ENCODE measurements at regions not wholly inside any gene's neighbourhood (a gene's known extent, or its start where the extent isn't known, plus 50 kb on each side); places are given as distances from the start of the nearest gene placed in this dataset.
"Not testable (repeated sequence)": the region's sequence is repeated elsewhere in the genome, so short reads cannot be mapped to it uniquely, and the experiment has no call there.

DNA sequence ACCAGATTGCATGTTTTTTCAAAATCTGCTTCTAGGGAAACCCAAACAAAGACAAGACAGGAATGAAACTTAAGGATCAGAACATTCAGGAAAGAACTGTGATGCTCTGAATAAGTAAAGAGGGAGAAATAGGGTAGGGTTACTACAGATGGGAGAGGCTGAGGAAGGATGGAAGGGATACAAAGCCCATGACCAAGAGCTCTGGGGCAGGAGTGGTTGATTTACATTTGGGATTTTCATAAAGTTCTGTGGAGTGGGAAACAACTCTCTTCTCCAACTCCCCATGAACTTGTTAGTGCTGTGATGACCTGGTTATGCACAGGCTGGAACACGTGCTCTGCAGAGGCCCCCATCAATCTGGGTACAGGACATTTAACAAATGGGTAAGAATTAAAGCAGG, 216.0 kb upstream of the KLF14 start:
- no peak for DNase-seq

DNA sequence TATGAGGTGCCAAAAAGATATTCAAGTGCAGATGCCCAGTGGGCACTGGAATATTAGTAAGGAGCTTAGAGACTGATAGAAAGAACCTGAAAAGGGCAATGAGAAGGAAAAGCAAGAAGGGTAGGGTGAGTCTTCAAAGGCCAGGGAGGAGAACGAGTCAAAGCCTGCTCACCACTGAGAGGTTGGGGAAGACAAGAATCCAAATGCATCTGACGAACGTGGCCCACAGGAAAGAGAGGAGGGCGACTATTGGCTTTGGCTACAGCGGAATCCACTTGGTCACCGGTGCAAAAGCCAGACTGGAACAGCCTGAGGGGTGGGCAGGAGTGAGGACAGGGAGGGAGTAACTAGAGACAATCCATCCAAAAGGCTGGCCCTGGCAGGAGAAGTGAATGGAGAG, 216.7 kb upstream of the KLF14 start:
- DNase-seq = no peak

DNA sequence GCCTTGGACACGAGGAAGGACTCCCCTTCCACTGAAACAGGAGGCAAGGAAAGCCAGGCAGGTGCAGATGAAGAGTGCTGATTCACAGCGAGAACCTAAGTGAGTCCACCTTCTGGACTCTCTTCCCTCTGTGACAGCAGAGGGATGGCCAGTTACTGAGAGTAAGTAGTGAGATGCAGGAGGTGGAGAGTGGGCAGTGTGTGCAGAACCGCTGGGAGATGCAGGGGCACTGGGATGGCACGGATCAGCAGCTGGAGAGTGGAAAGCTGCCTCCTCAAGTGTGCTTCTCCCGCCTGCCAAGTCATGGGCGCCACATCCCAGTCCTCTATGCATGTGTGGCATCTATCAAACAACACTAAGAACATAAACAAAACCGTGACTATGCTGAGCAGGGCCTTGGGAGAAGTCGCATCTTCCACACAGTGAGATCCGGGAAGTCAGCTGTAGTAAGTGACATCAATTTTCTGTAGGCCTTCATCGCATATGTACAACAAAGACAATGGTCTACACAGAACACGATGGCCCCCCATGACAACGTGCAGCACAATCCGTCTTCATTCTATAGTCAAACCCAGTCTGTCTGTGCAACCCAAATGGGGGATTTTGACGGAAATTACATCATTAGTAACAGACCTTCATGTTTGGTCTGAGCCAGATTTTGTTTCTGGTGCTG, 217.4 kb upstream of the KLF14 start:
- no peak for DNase-seq

DNA sequence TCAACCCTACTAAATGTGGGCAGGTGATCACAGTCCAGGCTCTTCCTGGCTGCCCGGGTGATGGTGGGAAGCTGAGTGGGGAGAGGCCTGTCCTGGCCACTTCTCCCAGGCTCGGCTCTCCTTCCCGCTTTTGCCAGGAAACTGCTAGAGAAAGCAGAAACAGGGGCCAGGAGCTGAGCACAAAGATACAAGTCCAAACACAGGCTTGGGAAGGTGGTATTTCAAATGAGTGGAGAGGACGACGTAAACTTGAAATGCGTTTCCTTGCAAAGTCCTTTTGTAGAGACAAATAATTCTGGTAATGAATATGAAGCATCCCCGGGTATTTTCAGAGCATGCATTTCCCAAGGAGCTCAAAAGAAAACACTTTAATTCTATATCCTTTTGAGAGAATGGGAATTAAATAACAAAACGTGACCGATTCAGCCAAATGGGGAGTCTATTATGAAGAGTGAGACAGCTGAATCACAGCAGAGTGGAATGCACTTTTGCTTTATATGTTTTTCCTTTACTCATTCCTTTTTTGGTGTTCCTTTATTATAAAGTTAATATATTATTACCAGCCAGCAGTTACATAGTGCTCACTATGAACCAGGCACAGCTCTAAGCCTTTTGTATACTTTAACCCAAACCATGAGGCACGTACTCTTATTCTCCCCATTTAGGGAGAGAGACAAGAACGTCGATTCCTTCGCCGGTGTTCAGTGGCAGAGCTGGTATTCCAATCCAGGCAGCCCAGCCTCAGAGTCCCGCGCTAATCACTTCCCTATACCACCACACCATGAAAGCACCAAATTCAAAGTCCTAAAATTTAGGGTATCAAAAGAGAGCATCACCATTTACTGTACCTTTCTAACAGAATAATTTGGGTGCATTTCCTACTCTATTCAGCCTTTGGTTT, 218.2 kb upstream of the KLF14 start:
- DNase-seq = no peak

DNA sequence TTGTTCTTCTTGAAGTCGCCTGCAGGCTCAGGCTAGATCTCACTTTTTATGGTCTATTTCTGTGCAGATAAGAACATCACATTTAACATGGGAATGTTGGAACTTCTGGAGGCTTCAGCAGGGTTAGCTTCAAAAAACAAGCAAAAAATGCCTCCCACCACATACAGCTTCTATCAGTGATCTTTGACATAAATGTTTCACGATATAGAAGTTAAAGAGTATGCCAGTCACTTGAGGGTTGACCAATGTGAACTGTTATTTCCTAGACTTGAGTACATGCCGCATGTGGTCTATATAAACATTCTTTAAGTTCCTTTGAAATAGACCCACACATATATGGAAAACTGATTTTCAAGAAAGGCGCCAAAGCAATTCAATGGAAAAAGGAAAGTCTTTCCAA, 219.2 kb upstream of the KLF14 start:
- DNase-seq = no peak

DNA sequence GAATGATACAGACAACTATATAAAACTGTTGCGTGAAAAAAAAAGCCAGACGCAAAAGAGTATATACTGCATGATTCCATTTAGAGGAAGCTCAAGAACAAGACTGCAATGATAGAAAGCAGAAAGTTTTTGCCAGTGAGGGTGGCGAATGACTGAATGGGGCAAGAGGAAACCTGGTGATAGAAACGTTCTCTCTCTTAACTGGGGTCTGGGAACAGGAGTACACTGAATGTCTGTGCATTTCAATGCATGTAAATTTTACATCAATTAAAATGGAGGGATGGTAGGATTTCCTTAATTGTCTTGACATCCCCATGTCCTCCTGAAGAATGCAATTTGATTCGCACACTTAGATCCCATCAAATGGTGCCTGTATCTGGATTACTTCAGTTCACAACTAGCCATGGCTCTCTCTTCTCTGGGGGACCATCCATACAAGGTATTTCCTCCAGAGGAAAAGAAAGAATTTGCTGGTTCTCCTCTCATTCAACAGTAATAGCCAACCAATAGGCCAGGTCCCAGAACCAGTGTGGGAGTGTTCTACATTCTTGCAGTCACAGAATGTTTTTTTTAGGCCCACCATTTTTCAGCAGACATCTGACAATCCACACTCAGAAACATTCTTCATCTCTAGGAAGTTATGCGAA, 221.0 kb upstream of the KLF14 start:
- DNase-seq = no peak

DNA sequence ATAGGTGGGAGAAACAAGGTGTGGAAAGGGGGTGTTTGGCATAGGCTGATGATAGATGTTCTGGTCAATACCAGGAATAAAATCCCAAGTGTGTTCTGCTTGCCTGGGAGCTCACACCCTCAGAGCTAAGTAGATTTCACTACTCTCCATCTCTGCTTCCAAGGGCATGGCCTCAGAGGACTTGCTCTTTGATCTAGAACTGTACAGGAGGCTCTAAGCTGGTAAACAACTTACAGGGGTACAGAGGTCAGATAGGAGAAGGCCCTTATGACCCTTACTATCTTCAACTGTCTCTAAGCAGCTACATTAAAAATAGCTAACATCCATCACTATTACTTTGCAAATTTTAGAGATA, 221.5 kb upstream of the KLF14 start:
- DNase-seq = no peak

DNA sequence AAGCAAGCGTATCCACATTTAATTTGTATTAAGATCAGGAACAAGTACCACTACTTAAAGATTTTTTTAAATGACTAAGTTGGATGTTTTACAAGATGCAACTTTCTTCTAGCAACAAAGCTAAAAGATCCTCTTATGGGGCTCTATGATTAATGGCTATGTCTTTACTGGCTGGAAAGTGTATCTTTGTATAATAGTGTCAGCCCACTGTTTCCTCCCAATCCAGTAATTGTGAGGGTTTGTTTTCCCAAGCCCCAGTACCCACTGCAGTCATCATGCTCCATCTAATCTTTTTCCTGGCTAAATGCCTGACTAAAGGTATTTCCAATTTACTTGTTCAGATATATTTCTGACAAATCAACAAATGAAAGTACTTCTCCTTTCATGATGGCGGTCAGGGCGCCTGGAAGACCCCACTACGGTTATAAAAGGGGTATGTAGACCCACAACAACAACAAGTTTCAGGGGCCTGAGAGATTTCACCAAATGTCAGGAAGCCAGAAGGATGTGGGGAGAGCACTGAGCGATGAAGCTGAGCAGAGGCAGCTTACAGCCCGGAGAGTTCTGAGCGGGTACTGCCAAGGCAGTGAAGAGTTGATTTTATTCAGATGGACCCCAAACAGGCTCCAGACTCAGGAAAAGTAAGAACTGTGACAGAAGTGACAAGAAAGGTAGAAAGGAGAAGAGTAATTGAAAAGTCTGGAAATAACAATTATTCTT, 222.6 kb upstream of the KLF14 start:
- no peak for DNase-seq

DNA sequence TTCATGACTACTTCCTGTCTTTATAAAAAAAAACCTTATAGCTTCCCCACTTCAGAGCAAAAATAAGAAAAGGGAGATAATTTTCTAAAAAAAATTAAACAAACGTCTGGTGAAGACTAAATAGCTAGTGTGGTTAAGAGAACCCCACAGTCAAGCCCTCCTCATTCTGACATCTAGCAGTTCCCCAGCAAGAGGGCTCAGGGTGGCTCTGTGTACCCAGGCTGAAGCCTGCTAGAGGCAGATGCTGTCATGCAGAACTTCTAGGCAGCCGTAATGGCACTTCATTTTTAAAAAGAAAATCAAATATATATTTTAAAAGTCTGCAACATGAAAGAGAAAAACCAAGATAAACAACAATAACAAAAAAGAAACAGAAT, 223.1 kb upstream of the KLF14 start:
- no peak for DNase-seq

DNA sequence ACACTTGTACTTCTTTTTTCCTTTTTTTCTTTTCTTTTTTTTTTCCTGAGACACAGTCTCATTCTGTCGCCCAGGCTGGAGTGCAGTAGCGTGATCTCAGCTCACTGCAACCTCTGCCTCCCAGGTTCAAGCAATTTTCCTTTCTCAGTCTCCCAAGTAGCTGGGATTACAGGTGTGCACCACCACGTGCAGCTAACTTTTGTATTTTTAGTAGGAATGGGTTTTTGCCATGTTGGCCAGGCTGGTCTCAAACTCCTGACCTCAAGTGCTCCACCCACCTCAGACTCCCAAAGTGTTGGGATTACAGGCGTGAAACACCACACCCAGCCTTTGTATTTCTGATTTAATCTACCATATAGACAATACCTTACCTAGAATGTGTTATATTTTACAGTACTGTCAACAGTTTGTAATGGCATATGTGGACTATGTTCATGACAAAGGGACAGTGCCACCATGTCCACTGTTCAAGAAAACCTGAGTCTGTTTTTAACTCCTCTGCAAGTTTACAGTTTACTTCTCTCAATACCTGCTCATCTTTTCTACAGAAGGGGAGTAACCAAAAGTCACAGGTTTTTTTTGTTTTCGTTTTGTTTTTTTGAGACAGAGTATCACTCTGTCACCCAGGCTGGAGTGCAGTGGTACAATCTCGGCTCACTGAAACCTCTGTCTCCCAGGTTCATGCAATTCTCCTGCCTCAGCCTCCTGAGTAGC, 223.9 kb upstream of the KLF14 start:
- not testable (repeated sequence) for DNase-seq

DNA sequence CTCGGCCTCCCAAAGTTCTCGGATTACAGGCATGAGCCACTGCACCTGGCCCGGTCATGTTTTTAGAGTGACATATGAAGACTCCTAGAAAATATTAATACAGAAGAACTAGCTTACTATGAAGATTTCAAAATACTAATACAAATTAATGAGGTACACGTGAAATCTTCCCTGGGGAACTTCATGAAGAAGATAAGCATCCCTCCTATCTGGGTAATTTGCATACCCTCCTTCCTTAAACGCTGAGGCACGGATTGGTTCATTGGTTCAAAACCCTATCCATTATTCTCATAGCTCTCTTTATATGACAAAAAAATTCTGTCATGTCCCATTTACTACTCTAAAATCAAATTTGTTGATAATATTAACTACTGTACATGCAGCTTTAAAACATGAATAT, 224.8 kb upstream of the KLF14 start:
- DNase-seq = no peak

DNA sequence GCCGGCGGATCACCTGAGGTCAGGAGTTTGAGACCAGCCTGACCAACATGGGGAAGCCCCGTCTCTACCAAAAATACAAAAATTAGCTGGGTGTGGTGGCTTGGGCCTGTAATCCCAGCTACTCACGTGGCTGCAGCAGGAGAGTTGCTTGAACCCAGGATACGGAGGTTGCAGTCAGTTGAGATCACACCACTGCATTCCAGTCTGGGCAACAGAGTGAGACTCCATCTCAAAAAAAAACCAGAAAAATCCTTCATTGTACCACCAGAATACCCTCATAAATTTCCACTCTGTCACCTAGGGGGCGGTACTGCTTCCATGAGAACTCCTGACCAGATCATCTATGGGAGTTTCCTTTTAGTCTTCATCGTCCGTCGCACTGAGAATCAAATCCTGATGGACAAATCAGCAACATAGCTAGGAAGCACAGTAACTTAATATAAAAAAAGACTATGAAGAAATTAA, 225.8 kb upstream of the KLF14 start:
- DNase-seq = no peak

DNA sequence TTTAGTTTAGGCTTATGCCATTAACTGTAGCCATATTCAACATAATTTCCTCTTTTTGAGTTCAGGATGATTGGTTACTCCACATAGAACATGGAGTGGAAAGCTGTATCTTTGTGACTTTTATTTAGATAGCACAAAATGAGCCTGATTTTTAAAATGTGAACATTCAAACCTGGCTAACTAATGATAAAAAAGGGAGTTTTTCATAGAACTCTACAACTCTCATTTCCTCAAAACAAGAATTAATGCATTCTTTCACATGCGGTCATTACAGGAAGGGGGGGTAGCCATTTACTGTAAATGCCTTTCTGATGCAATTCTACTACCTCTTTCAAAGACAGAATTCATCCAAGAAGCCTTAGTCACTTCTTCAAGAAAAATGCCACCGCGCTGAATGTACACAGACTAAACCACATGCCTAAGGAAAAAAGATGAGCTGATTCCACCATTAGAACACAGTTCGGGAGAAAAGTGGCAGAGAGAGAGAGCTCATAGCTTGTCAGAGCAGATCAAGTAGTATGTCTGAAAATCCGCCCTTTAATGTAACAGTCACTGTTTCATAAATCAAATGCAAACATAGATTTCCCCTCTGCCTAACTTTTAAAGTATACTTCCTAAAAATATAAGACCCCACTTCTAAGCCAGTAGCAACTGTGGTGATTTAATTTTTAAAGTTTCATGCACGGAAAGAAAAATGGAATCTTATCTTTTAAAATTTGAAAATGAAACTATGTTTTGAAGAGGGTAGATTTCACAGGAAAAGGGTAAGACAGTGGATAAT, 226.4 kb upstream of the KLF14 start:
- DNase-seq = no peak

DNA sequence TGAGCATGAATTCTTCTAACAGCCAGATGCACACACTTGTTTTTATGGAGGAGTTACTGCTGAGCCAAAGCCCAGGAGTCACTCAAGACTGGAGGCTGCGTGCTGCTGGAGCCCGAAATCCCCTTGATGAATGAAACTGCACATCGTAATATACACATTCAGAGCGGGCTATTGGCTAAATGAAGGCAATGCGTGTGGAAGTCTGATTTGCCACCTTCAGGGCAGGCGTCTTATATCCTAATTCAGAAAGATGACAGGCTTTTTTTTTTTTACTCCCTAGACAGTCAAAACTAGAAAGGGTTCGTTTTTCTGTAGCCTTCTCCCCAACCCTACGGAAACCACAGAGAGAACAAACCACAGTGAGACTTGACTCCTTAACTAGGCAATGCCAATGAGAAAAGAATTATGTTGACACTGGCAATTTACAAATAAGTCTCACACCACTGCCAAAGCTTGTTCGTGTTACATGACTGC, 227.2 kb upstream of the KLF14 start:
- no peak for DNase-seq

DNA sequence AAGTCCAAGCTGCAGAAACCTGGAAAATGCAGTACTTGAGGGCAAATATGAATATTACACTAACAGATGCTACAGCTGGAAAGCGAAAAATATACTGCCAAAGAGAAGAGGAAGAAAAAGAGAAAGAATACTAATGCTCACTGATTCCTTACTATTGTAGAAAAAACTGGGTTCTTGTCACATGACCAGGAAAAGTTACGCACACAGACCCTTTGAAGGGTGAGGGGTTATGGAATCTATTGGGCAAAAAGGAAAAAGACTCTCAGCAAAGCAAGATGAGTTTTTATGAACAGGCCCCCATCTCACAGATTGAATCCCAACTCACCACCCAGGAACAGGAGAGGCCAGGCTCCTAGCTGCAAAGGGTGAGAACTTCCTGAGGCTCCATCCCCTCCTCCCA, 228.1 kb upstream of the KLF14 start:
- DNase-seq = no peak

DNA sequence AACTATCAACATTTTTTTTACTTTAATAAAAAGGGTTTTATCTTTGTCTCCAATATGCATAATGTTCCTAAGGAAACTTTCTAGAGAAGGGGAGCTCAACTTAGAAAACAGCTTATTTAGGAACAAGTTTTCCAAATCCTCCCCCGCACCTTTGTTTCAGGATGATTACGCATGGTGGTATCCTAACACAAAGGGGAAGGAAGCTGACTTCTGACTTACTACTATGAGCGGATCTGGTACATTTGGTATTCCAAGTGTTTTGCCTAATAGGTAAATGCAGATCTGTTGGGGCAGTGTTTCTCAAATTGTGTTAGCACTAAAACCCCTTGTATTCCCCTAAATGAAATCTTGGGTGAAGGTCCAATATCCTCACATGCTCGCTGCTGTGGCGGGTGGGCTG, 229.3 kb upstream of the KLF14 start:
- DNase-seq = no peak

DNA sequence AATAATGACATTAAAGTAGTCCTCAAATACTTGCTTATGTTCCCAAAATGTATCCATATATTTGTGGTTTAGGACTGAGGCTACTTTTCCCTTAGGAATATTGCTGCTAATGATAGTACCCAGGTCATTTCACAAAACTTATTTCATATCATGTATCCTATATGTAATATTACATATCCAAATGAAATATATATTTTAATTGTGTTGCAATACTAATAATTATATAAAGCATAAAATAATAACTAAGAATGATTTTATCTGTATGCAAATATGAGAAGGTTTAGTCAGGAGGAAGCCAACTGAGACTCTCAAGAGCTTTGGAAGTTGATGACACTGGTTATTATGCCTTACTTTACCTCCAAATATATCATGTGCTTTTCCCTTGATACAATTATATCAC, 231.5 kb upstream of the KLF14 start:
- no peak for DNase-seq

DNA sequence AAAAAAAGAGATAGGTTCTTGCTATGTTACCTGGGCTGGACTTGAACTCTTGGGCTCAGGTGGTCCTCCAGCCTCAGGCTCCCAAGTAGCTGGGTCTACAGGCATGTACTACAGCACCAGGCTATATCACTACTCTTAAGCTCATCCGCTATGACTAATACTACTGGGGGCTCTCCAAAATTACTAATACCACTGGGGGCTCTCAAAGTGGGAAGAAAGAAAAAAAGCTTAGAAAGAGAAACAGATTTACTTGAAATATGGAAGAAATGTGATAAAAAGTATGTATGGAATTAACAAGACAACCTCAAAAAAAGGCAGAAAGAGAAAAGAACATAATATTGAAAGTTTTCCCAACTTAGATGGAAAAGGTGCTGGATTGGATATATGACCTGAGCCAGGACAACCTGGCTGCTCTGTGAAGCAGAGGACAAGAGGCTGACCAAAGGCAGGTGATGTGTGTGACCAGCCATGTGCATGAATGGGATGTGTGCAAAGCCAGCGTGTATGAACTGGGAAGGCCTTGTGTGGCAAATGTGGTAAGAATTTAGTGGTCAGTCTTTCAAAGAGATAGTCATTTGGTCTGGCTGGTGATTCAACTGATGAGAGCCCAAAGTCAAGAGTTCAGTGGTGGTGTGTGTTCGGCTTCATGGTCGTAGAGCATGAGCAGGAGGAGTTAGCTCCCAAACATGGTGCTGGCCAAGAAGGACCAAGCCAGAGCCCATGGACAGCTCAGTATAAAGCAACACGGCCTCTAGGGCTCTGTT, 232.4 kb upstream of the KLF14 start:
- DNase-seq = no peak

DNA sequence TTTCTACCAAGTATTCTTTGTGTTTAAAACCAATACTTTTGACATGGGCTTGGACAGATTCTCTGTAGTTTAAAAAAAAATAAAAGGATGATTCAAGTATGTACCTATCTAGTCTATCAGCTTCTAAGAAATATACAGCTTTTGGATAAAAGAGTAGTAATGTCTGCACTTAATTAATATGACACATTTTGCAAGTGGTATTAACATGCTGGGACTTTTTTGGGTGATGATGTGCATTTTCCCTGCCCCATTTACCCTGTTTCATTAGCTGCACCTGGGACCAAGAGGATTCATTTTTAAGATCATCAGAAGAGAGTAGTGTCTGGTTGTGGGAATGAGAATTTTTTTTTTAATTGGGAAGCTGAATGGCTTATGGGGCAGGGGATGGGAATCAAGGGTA, 236.2 kb upstream of the KLF14 start:
- DNase-seq = no peak

DNA sequence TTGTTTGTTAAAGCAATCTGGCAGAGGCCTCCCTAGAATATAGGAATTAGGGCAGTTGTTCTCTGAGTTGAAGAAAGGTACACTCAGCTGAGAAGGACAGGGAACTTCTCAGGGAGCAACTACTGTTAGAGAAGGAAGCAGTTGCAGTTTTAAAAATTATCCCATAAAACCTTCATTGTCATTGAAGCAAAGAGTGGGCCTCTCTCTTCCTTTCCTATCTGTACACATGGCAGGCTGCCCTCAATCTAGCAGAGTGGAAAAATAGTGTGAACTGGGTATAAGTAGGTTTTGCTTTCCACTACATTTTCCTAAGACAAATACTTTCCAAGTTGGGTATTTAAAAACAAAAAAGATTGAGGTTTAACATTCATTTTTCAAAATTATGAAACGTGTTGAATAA, 236.7 kb upstream of the KLF14 start:
- no peak for DNase-seq

DNA sequence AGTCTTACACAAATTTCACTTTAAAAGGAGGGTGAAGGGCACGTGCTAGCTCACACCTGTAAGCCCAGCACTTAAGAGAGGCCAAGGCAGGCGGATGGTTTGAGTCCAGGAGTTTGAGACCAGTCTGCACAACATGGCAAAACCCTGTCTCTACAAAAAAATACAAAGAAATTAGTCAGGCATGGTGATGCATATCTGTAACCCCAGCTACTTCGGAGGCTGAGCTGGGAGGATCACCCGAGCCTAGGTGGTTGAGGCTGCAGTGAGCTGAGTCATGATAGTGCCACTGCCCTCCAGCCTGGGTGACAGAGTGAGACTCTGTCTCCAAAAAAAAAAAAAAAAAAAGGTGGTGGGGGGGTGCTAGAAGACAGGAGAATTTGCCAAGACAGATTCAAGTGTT, 237.3 kb upstream of the KLF14 start:
- no peak for DNase-seq

Data from NCI-H2081 (cell line).